H1 (cell line): ENCODE measurements at regions not wholly inside any gene's neighbourhood (a gene's known extent, or its start where the extent isn't known, plus 50 kb on each side); places are given as distances from the start of the nearest gene placed in this dataset.

ENCODE experiments used
- CTCF ChIA-PET: fragments of 300-600 bp; sonication (Branson Sonifier 250); formaldehyde crosslinking; loops from one replicate; lab custom pipeline; 2021; ENCODE audit not compliant: partially characterized antibody; lab: Charles Lee
- POLR2A ChIA-PET: fragments of 300-600 bp; sonication (Branson Sonifier 250); formaldehyde crosslinking; loops from one replicate; lab custom pipeline; 2021; ENCODE audit warnings: inconsistent platforms; ENCODE audit not compliant: partially characterized antibody; lab: Charles Lee
- DNase-seq, 2 experiments: peaks; one replicate each; pipeline versions ENCODE4 v3.0.0 to v3.0.0-alpha.2; 2010 to 2022; ENCODE audit warnings: low spot score in 2 of 2, low read depth in 1 of 2, mixed read lengths in 1 of 2
- FAIRE-seq: peaks from 2 replicates; lab custom pipeline; 2011; peaks lifted over from hg19 to GRCh38; lab: Jason Lieb, UNC
- H2AFZ ChIP-seq: 2 replicates; pipeline ENCODE4 v1.8.1; 2012; ENCODE audit warnings: low read length, inconsistent platforms
- H2AK5ac ChIP-seq: 2 replicates; pipeline ENCODE4 v1.6.1; 2013; ENCODE audit warnings: low read depth, low read length
- H2BK120ac ChIP-seq: replicated peaks from 2 replicates; pipeline ENCODE3; 2013; ENCODE audit warnings: low read depth, low read length, inconsistent platforms
- H2BK12ac ChIP-seq: 2 replicates; pipeline ENCODE4 v1.6.1; 2013; ENCODE audit warnings: low read depth, low read length
- H2BK15ac ChIP-seq: 2 replicates; pipeline ENCODE4 v1.6.1; 2013; ENCODE audit warnings: low read length
- H2BK20ac ChIP-seq: 2 replicates; pipeline ENCODE4 v1.6.1; 2013; ENCODE audit warnings: low read length
- H2BK5ac ChIP-seq: 2 replicates; pipeline ENCODE4 v1.6.1; 2013; ENCODE audit warnings: low read depth, low read length
- H3K14ac ChIP-seq: 2 replicates; pipeline ENCODE4 v1.6.1; 2013; ENCODE audit warnings: inconsistent platforms; ENCODE audit not compliant: insufficient read length
- H3K18ac ChIP-seq: 2 replicates; pipeline ENCODE4 v1.6.1; 2013; ENCODE audit warnings: low read length; ENCODE audit errors: extremely low read depth
- H3K23ac ChIP-seq: 2 replicates; pipeline ENCODE4 v1.6.1; 2013; ENCODE audit warnings: inconsistent platforms; ENCODE audit not compliant: insufficient read length
- H3K23me2 ChIP-seq: 2 replicates; pipeline ENCODE4 v1.6.1; 2013; ENCODE audit warnings: low read depth, low read length
- H3K27ac ChIP-seq: 2 replicates; pipeline ENCODE4 v1.6.1; 2011; ENCODE audit warnings: low read depth, low read length, inconsistent platforms
- H3K27me3 ChIP-seq, 4 experiments: replicated peaks in 1 of 4; 1 replicate in 1 of 4; 2 replicates in 3 of 4; pipeline versions ENCODE4 v1.6.1 to v1.8.1; 2011 to 2013; ENCODE audit warnings: low read length in 3 of 4, mild to moderate bottlenecking in 3 of 4, inconsistent platforms in 2 of 4, mixed read lengths in 2 of 4, moderate library complexity in 1 of 4; ENCODE audit not compliant: control insufficient read depth in 3 of 4, insufficient read depth in 3 of 4; ENCODE audit errors: extremely low read depth in 1 of 4
- H3K36me3 ChIP-seq, 4 experiments: 2 replicates each; pipeline versions ENCODE4 v1.6.1 to v1.8.1; 2011 to 2013; ENCODE audit warnings: mild to moderate bottlenecking in 4 of 4, low read length in 3 of 4, moderate library complexity in 2 of 4, control low read depth in 1 of 4, inconsistent platforms in 1 of 4; ENCODE audit not compliant: insufficient read depth in 4 of 4, control insufficient read depth in 2 of 4
- H3K4ac ChIP-seq: replicated peaks from 2 replicates; pipeline ENCODE3; 2013; ENCODE audit warnings: low read length, low read depth, mixed read lengths, inconsistent platforms; ENCODE audit not compliant: insufficient read length
- H3K4me1 ChIP-seq, 4 experiments: replicated peaks in 1 of 4; 1 replicate in 1 of 4; 2 replicates in 3 of 4; pipeline versions ENCODE4 v1.6.1 to v1.8.1; 2011 to 2013; ENCODE audit warnings: low read length in 3 of 4, inconsistent platforms in 2 of 4, mixed read lengths in 1 of 4; ENCODE audit not compliant: insufficient read depth in 4 of 4, control insufficient read depth in 3 of 4
- H3K4me2 ChIP-seq, 2 experiments: 2 replicates each; pipeline versions ENCODE4 v1.6.1 to v1.8.1; 2011 to 2013; ENCODE audit warnings: low read depth in 2 of 2, low read length in 2 of 2, control low read depth in 1 of 2, inconsistent platforms in 1 of 2, mild to moderate bottlenecking in 1 of 2; ENCODE audit not compliant: insufficient read depth in 1 of 2
- H3K4me3 ChIP-seq, 4 experiments: fragments of 200-600, 300-600 bp in 1 of 4; sonication (generic), shearing (Covaris generic), sonication (Bioruptor Twin) in 1 of 4; 2 replicates each; pipeline versions ENCODE4 v1.5.1 to v1.8.1; 2011 to 2016; ENCODE audit warnings: low read length in 4 of 4, low read depth in 3 of 4, control low read depth in 2 of 4, inconsistent platforms in 2 of 4, mild to moderate bottlenecking in 2 of 4, mixed read lengths in 1 of 4, moderate library complexity in 1 of 4; ENCODE audit not compliant: insufficient read depth in 2 of 4; ENCODE audit errors: extremely low read depth in 1 of 4
- H3K56ac ChIP-seq: replicated peaks from 2 replicates; pipeline ENCODE3; 2013; ENCODE audit warnings: low read depth, mild to moderate bottlenecking, mixed read lengths, low read length, inconsistent platforms; ENCODE audit not compliant: insufficient read length
- H3K79me1 ChIP-seq: 2 replicates; pipeline ENCODE4 v1.6.1; 2013; ENCODE audit warnings: low read depth, low read length, control low read depth
- H3K79me2 ChIP-seq, 2 experiments: 2 replicates each; pipeline versions ENCODE4 v1.6.1 to v1.8.1; 2012 to 2013; ENCODE audit warnings: low read length in 2 of 2, mild to moderate bottlenecking in 2 of 2, inconsistent platforms in 1 of 2; ENCODE audit not compliant: insufficient read depth in 2 of 2, control insufficient read depth in 1 of 2
- H3K9ac ChIP-seq, 4 experiments: replicated peaks in 1 of 4; 1 replicate in 1 of 4; 2 replicates in 3 of 4; pipeline versions ENCODE4 v1.6.1 to v1.8.1; 2011 to 2013; ENCODE audit warnings: low read depth in 3 of 4, low read length in 3 of 4, control low read depth in 2 of 4, mild to moderate bottlenecking in 2 of 4, moderate library complexity in 2 of 4, inconsistent platforms in 1 of 4; ENCODE audit errors: extremely low read depth in 1 of 4
- H3K9me3 ChIP-seq, 2 experiments: 2 replicates each; pipeline versions ENCODE4 v1.6.1 to v1.8.1; 2012 to 2013; ENCODE audit warnings: mild to moderate bottlenecking in 2 of 2, moderate library complexity in 2 of 2, control low read depth in 1 of 2, inconsistent platforms in 1 of 2, low read depth in 1 of 2, low read length in 1 of 2, mixed read lengths in 1 of 2; ENCODE audit not compliant: insufficient read depth in 2 of 2
- H4K20me1 ChIP-seq, 2 experiments: replicated peaks in 1 of 2; 2 replicates each; pipeline versions ENCODE3 to v1.8.1; 2011 to 2013; ENCODE audit warnings: inconsistent platforms in 2 of 2, low read length in 2 of 2, mild to moderate bottlenecking in 1 of 2; ENCODE audit not compliant: insufficient read depth in 2 of 2, control insufficient read depth in 1 of 2
- H4K5ac ChIP-seq: 2 replicates; pipeline ENCODE4 v1.6.1; 2013; ENCODE audit warnings: low read length, low read depth, mixed read lengths, inconsistent platforms; ENCODE audit not compliant: insufficient read length
- H4K8ac ChIP-seq: 2 replicates; pipeline ENCODE4 v1.8.0; 2013; ENCODE audit warnings: mild to moderate bottlenecking, moderate library complexity, low read length, inconsistent platforms; ENCODE audit not compliant: insufficient read depth; ENCODE audit errors: extremely low read depth
- H4K91ac ChIP-seq: replicated peaks from 2 replicates; pipeline ENCODE3; 2013; ENCODE audit warnings: low read length, mixed read lengths, inconsistent platforms; ENCODE audit not compliant: insufficient read length
- CHD2 ChIP-seq: IDR thresholded peaks from 2 replicates; pipeline ENCODE4 v1.6.1; 2012; ENCODE audit warnings: low read length, improper control_type of control experiment
- CTBP2 ChIP-seq: IDR thresholded peaks from 2 replicates; pipeline ENCODE4 v1.7.0; 2011; ENCODE audit warnings: borderline replicate concordance, mild to moderate bottlenecking, moderate library complexity, mixed read lengths, low read length; ENCODE audit not compliant: insufficient read depth, insufficient read length
- PHF8 ChIP-seq: fragments of 200-600 bp; sonication (generic); conservative IDR thresholded peaks from 2 replicates; pipeline ENCODE4 v1.7.1; 2012; ENCODE audit warnings: low read depth, mild to moderate bottlenecking, inconsistent platforms, low read length, moderate library complexity
- POLR2A ChIP-seq, 2 experiments: IDR thresholded peaks; 1 replicate in 1 of 2; 2 replicates in 1 of 2; pipeline ENCODE4 v1.6.1; 2011; ENCODE audit warnings: low read depth in 2 of 2, low read length in 2 of 2, mild to moderate bottlenecking in 2 of 2; ENCODE audit errors: control extremely low read depth in 1 of 2
- SIN3A ChIP-seq, 2 experiments: IDR thresholded peaks in 1 of 2; conservative IDR thresholded peaks in 1 of 2; 2 replicates each; pipeline ENCODE4 v1.6.1; 2011 to 2012; ENCODE audit warnings: low read length in 2 of 2, improper control_type of control experiment in 1 of 2, low read depth in 1 of 2, mild to moderate bottlenecking in 1 of 2
- whole genome bisulfite sequencing, 2 experiments: shearing (Covaris generic) in 1 of 2; methylation state at CpG; one replicate each; pipeline versions ENCODE4 v1.1.6 to v1.1.7; 2013 to 2015; ENCODE audit warnings: low lambda C conversion rate in 2 of 2, mixed read lengths in 2 of 2, inconsistent platforms in 1 of 2, low coverage in 1 of 2, missing lambda C conversion rate in 1 of 2; ENCODE audit not compliant: insufficient replicate concordance in 2 of 2, insufficient coverage in 1 of 2, insufficient read length in 1 of 2; ENCODE audit errors: extremely low coverage in 1 of 2, missing lambda C conversion rate in 1 of 2; 5-methylcytosine and 5-hydroxymethylcytosine counted together
- TF ChIP-seq, protein P1 (sequence below): IDR thresholded peaks from 2 replicates; pipeline ENCODE4 v1.6.1; 2012; ENCODE audit warnings: inconsistent platforms
- TF ChIP-seq, protein P2 (sequence below): IDR thresholded peaks from 2 replicates; pipeline ENCODE4 v1.6.1; 2011; ENCODE audit warnings: low read depth, mild to moderate bottlenecking, low read length; ENCODE audit not compliant: insufficient read depth

DNA sequence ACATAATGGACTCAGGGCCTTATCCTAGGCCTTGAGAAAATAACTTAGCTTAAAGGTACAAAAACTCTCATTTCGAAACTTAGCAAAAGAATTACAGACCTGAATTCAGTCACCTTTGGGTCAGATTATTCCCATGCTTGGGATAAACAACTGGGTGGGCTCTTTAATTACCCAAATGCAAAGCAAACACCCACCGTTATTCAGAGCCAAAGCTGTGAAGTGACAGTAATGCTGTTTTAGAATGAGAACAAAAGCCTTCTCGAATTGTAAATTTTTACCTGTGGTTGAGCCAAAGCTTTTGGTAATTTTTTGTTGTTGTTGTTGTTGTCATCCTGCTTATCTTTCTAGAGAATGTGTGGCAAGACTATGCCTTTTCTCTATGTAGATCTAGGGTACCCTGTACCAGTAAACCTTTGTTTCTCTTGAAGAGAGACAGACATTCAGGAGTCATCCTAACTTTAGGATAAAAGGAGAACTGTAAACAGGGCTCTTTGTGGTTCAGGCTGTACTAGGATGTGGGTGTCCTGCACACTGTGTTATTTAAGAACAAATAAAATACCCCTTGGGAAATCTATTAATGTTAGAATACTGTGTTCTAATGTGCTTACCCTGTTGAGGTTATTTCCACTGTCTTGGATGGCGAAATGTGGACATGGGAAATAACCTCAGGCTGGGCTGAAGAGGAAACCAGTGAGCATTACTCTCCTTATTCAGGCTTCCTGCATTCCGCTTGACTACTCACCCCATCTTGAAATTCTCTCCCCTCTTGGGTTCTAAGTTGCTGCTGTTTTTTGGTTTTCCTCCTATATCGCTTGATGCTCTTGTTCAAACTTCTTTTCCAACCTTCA, 480.7 kb downstream of the CD83 start:
- H4K8ac ChIP-seq: no peak overlapping the region
- no peaks in the 10 kb centered on the region for H3K23me2 ChIP-seq
- H3K56ac ChIP-seq: no peak overlapping the region
- H2AK5ac ChIP-seq: no peak overlapping the region
- H3K14ac ChIP-seq: no peak overlapping the region
- H3K9ac ChIP-seq: no peak overlapping the region
- H3K79me1 ChIP-seq: no peaks in the 10 kb centered on the region
- peak overlapping the region; percentile 47 for H2BK120ac ChIP-seq
- POLR2A ChIA-PET: no interaction called here
- H4K5ac ChIP-seq: no peak overlapping the region
- no peak overlapping the region for H3K27ac ChIP-seq
- no peak overlapping the region for H2BK20ac ChIP-seq
- H3K4me2 ChIP-seq: peak overlapping the region in 1 of 2 experiments; percentile 2; a peak in 2 of 4 replicates
- H2AFZ ChIP-seq: no peak overlapping the region
- peak overlapping the region; percentile 5 for H4K91ac ChIP-seq
- H3K36me3 ChIP-seq: no peaks in the 10 kb centered on the region
- peaks cover 0 to 2% (median 0%) of the 10 kb centered on the region in 4 experiments; a peak in 1 of 7 replicates for H3K27me3 ChIP-seq
- CTCF ChIA-PET: no interaction called here
- H2BK15ac ChIP-seq: no peak overlapping the region
- no peak overlapping the region for H3K18ac ChIP-seq
- no peak overlapping the region for H2BK5ac ChIP-seq
- WGBS, 2 experiments: 54% methylated on average over 6 of the region's 6 CpGs; no CpG with 5 or more reads in 1 of the 2 experiments
- DNase-seq (no peak), FAIRE-seq (peak; percentile 39)
- no peak overlapping the region for H2BK12ac ChIP-seq
- peaks cover 0 to 12% (median 4%) of the 10 kb centered on the region in 4 experiments; a peak in 4 of 7 replicates for H3K4me1 ChIP-seq
- H3K23ac ChIP-seq: no peak overlapping the region
- H3K4me3 ChIP-seq: no peak overlapping the region
- H4K20me1 ChIP-seq: no peaks in the 10 kb centered on the region
- H3K79me2 ChIP-seq: no peaks in the 10 kb centered on the region
- H3K4ac ChIP-seq: no peak overlapping the region
- H3K9me3 ChIP-seq: no peaks in the 10 kb centered on the region
- TF ChIP-seq POLR2A (IDR thresholded peaks at IDR 0.05; ENCODE audit: control extremely low read depth in 1 of 2, low read depth in 2 of 2, low read length in 2 of 2) (no peak), CTBP2 (no peak), PHF8 (no peak), CHD2 (no peak), SIN3A (conservative IDR thresholded peaks at IDR 0.05 in 1 of 2, IDR thresholded peaks at IDR 0.05 in 1 of 2; ENCODE audit: low read depth in 1 of 2, low read length in 2 of 2) (no peak)
- TF ChIP-seq, protein P1, sequence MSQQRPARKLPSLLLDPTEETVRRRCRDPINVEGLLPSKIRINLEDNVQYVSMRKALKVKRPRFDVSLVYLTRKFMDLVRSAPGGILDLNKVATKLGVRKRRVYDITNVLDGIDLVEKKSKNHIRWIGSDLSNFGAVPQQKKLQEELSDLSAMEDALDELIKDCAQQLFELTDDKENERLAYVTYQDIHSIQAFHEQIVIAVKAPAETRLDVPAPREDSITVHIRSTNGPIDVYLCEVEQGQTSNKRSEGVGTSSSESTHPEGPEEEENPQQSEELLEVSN: no peak
- TF ChIP-seq, protein P2, sequence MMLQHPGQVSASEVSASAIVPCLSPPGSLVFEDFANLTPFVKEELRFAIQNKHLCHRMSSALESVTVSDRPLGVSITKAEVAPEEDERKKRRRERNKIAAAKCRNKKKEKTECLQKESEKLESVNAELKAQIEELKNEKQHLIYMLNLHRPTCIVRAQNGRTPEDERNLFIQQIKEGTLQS: no peak
